Caki2 (cell line): ENCODE measurements at regions not wholly inside any gene's neighbourhood (a gene's known extent, or its start where the extent isn't known, plus 50 kb on each side); places are given as distances from the start of the nearest gene placed in this dataset.
"Not testable (repeated sequence)": the region's sequence is repeated elsewhere in the genome, so short reads cannot be mapped to it uniquely, and the experiment has no call there.

Experiments used
- DNase-seq: peaks from one replicate; pipeline ENCODE4 v3.0.0-alpha.2; 2015; ENCODE audit warnings: low read depth
- in situ Hi-C: cut with HindIII; loops from 2 replicates; pipeline ENCODE4 v1.10.0; 2016; ENCODE audit warnings: low sequenced_read_pairs, low pct_unique_long_range_greater_than_20kb, mixed read lengths

- in situ Hi-C loops: no loop called here
- DNase-seq: no peak
Observed at GRCh38 chr11:26865703-26866102, 128.2 kb upstream of the FIBIN start.

- in situ Hi-C loops: no loop called here
- DNase-seq: no peak
Observed at GRCh38 chr11:26867286-26867685, 126.6 kb upstream of the FIBIN start.

DNA sequence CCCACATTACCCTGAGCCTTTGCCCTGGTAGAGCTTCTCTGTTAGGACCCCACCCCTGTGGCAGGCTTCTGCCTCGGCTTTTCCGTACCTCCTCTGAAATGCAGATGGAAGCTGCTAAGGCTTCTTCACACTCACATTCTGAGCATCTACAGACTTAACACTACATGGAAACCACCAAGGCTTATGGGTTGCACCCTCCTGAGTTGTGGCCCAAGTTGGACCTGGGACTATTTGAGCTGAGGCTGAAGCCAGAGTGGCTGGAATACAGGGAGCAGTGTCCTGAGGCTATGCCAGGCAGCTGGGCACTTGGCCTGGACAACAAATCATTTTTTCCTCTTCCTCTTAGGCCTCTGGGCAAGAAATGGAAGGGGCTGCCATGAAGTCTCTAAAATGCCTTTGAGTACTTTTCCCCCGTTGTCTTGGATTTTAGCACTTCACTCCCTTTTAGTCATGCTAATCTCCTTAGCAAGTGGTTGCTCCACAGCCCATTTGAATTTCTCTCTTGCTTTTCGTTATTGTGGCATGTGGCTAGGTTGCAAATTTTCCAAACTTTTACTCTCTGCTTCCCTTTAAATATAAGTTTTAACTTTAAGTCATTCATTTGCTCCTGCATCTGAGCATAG, 114.8 kb upstream of the FIBIN start:
- DNase-seq: no peak
- in situ Hi-C loops: no loop called here

GRCh38 chr11:26882363-26882880, 111.5 kb upstream of the FIBIN start:
- DNase-seq: not testable (repeated sequence)

GRCh38 chr11:26891501-26891900, 102.4 kb upstream of the FIBIN start:
- in situ Hi-C loops: no loop called here
- no peak for DNase-seq

More at GRCh38 chr11:26882363-26882880, 111.5 kb upstream of the FIBIN start:
- in situ Hi-C loops: not testable (repeated sequence)

- DNase-seq: no peak
- in situ Hi-C loops: no loop called here
Observed at GRCh38 chr11:26896719-26897118, 97.2 kb upstream of the FIBIN start.

DNA sequence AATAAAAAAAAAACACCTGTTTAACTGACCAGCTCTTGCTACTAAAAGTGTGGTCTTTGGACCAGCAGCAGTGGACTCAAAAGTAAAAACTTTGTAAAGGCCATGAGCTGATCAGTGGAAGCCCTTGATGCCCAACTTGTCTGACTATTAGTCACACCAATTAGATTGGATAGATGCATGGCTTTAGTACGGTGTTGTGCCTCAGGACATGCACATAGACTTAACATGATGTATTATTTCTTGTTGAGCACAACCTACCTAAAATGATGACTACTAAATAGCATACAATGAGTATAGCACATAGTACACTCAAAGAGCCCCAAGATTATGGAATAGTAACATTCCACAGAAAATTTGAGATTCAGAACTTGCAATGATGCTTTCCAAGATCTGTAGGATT, 95.1 kb upstream of the FIBIN start:
- in situ Hi-C loops: no loop called here
- no peak for DNase-seq

DNA sequence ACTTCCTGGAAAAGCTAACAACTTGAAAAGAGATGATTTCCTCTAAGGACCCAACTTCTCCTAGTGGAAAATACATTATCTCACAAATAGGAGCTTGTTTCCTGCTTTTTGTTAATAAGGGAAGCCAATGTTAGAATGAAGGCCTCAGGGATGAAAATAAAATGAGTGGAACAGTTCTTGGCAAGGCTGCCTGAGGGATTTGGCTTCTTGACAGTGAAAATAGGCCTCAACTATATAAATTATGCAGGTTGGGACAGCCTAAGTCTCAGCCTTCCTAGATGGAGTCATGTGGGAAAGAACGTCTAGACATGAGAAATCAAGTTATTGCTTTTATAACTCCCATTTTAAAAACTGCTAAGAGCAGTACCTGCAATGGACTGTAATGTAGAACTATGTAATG, 92.8 kb upstream of the FIBIN start:
- no peak for DNase-seq
- in situ Hi-C loops: no loop called here

DNA sequence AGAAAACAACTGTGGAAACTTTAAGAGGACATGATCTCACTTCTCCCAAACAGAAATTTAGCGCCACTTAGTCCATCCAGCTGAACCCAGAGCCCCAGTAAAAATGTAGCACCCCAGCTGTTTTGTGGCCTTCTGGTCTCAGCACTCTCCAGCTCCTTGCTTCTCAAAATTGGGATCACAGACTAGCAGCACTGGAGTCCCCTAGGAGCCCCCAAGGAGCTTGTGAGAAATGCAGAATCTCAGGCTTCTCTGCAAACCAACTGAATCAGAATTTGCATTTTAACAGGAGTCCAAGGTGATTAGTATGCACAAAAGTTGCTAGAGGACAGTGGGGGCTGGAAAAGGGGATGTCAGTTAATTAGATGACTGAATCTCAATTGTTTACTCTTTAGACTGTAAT, 89.8 kb upstream of the FIBIN start:
- no peak for DNase-seq
- in situ Hi-C loops: no loop called here

- in situ Hi-C loops: no loop called here
- no peak for DNase-seq
Observed at GRCh38 chr11:26904801-26905200, 89.1 kb upstream of the FIBIN start.

GRCh38 chr11:26905368-26905767, 88.5 kb upstream of the FIBIN start:
- no peak for DNase-seq
- in situ Hi-C loops: no loop called here

DNA sequence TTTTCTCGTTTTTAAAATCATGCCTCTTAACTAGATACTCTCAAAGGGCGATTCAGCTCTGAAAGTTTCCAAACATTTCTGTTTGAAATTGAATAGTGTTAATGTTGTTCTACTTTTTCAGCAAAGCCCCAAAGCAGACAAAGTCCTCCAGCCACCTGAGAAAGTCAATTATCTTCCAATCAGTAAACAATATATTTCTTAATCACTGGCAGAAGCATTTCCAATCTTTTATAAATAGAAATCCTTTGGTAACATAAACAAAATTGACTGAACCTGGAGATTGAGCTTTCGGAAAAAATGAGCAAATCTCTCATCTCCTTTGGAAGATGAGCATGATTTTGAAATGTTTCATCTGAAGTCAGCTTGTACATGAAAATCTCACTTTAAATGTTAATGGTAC, 84.4 kb upstream of the FIBIN start:
- no peak for DNase-seq
- in situ Hi-C loops: no loop called here

DNA sequence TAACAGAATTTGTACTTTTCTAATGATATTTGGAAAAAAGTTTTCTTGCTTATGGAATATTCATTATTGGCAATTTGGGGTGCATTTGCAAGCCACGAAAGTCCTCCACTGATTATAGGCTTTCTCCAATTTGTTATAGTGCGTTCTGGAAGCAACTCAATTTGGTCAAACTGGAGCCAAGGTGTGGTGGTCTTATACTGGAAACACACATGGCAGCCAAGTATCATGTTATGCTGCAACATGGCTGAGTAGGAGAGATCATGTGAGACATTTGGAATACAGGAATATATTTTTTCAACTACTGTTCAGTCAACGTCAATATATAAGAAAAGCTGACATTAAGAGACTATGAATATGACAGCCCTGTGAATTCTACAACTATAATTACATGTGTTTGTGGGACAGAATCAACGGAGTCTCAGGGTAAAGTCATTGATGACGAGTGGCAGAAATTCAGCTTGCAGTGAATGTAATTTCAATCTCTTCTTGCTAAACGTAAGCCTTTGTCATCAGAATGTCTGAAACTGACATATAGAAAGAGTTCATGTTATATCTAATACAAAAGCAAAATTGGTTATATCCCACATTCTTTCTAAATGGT, 83.8 kb upstream of the FIBIN start:
- DNase-seq: no peak
- in situ Hi-C loops: no loop called here

- in situ Hi-C loops: no loop called here
- no peak for DNase-seq
Observed at GRCh38 chr11:26914968-26915367, 78.9 kb upstream of the FIBIN start.

DNA sequence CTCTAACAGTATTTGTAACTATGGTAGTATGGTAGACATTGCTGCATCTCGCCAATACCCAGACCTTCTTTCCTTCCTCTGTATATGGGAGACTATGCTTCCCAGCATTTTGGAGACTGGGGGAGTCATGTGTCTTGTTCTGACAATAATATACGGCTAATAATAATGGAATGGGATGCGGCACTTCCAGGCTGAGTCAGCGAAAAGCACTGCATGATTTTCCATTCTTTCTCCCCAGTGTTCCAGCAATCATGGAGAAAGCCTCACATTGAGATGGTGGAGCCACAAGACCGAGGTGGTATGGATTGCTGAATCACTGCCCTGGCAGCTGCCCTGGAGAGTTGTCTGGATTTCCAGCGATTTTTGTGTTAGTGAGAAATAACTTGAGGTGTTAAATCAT, 77.1 kb upstream of the FIBIN start:
- in situ Hi-C loops: no loop called here
- DNase-seq: no peak

DNA sequence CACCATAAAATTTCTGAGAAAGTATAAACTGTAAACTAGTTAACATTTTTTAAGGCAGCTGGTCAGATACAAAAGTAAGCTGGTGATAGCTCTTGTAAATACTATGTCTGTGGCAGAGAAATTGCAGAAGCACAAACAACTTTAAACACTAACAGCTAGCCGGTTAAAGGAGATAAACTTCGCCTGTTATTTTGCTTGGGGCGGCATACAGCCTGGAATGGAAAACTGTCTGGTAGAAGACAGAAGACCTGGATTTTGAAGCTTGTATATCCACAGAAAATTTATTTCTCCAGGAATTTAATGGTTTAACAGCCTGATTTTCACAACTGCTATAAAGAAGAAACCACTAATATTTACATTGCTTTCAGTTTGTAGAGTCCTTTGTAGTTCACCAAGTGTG, 65.3 kb upstream of the FIBIN start:
- in situ Hi-C loops: no loop called here
- no peak for DNase-seq

- DNase-seq: no peak
- in situ Hi-C loops: no loop called here
Observed at GRCh38 chr11:26929806-26930517, 64.0 kb upstream of the FIBIN start.

DNA sequence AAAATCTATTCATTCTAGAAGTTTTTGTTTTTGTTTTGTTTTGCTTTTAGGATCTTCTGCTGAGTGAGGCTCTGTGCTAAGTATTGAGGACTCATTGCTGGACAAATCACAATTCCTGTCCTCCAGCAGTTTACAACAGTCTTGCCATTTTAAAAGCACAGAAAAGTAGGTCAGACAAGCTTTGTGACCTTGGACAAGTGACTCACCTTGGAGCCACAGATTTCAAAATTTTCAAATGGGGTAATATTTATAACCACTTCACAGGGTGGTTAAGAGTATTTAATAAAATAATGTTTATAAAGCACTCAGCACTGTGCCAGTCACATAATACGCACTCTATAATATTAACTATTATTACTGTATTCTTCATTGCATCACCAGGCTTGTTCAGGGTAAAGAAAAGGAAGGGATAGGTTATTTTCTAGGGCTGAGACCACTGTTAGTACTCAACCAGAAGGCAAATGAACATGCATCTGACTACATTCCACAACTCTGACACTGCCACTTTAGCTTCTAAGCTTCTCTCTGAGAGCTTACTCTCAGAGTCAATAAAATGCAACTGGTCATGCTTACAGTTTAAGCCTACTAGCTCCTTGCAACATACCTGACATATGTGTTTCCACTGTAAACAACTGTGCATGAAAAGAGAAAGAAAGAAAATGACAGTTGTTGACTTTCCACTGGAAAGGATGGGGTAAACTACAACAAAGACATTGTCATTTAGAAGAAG, 63.2 kb upstream of the FIBIN start:
- no peak for DNase-seq
- in situ Hi-C loops: no loop called here

- in situ Hi-C loops: no loop called here
Observed at GRCh38 chr11:26931248-26931631, 62.7 kb upstream of the FIBIN start.

More at GRCh38 chr11:26931248-26931631, 62.7 kb upstream of the FIBIN start:
- no peak for DNase-seq
